ENCODE measurements at regions not wholly inside any gene's neighbourhood (a gene's known extent, or its start where the extent isn't known, plus 50 kb on each side); places are given as distances from the start of the nearest gene placed in this dataset.

DNA sequence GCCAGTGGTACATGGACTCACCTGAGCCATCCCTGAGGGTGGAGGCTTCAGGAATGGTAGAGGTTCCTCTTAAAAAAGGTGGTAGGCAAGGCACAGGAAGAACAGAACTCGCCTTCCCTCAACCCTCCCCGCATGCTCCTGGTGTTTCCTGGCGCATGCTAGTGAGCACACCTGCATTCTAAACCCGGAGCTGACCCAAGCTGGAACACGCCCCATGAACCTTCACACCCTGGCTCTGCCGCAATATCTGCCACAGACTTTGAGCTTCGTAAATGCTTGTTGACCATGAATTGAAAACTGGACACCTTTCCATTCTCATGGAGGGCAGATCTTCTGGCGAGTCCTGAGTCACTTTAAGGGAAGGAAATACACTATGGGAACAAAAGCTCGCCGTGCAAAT lies 601.3 kb upstream of the RAB6C start:
- no peak for TF ChIP-seq POLR2A (IDR thresholded peaks at IDR 0.05)
- TF ChIP-seq, protein P1, sequence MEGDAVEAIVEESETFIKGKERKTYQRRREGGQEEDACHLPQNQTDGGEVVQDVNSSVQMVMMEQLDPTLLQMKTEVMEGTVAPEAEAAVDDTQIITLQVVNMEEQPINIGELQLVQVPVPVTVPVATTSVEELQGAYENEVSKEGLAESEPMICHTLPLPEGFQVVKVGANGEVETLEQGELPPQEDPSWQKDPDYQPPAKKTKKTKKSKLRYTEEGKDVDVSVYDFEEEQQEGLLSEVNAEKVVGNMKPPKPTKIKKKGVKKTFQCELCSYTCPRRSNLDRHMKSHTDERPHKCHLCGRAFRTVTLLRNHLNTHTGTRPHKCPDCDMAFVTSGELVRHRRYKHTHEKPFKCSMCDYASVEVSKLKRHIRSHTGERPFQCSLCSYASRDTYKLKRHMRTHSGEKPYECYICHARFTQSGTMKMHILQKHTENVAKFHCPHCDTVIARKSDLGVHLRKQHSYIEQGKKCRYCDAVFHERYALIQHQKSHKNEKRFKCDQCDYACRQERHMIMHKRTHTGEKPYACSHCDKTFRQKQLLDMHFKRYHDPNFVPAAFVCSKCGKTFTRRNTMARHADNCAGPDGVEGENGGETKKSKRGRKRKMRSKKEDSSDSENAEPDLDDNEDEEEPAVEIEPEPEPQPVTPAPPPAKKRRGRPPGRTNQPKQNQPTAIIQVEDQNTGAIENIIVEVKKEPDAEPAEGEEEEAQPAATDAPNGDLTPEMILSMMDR (IDR thresholded peaks at IDR 0.05) = no peak

Measured in ovary (tissue), 3 donors.